ENCODE measurements at regions not wholly inside any gene's neighbourhood (a gene's known extent, or its start where the extent isn't known, plus 50 kb on each side); places are given as distances from the start of the nearest gene placed in this dataset.

GRCh38 chr13:89865164-89866064 lies 1482.1 kb upstream of the MIR17HG start:
- TF ChIP-seq CTCF (IDR thresholded peaks at IDR 0.05; ENCODE audit: insufficient read depth, low read length, poor library complexity, severe bottlenecking): no peak
- TF ChIP-seq EZH2phosphoT487 (conservative IDR thresholded peaks at IDR 0.05; ENCODE audit: low read length): no peak
